ENCODE measurements at regions not wholly inside any gene's neighbourhood (a gene's known extent, or its start where the extent isn't known, plus 50 kb on each side); places are given as distances from the start of the nearest gene placed in this dataset.

- Histone ChIP-seq H3K9me3 (ENCODE audit: control insufficient read depth in 1 of 2, low read length in 2 of 2) (no peaks in the 10 kb centered on the region), H3K4me3 (ENCODE audit: low read depth in 1 of 2, low read length in 2 of 2) (no peak overlapping the region), H3K27ac (ENCODE audit: low read length) (no peak overlapping the region), H3K36me3 (ENCODE audit: control insufficient read depth in 1 of 2, insufficient read depth in 2 of 2, low read length in 2 of 2) (no peaks in the 10 kb centered on the region), H3K27me3 (ENCODE audit: low read depth, low read length) (no peaks in the 10 kb centered on the region), H3K4me1 (ENCODE audit: control insufficient read depth in 1 of 2, insufficient read depth in 2 of 2, low read length in 2 of 2) (no peaks in the 10 kb centered on the region)
Observed at GRCh38 chr1:164905869-164906268, 346.9 kb downstream of the PBX1 start.

GRCh38 chr1:164902491-164902890 is 343.5 kb downstream of the PBX1 start:
- Histone ChIP-seq H3K36me3 (ENCODE audit: control insufficient read depth in 1 of 2, insufficient read depth in 2 of 2, low read length in 2 of 2) (no peaks in the 10 kb centered on the region), H3K4me1 (ENCODE audit: control insufficient read depth in 1 of 2, insufficient read depth in 2 of 2, low read length in 2 of 2) (no peaks in the 10 kb centered on the region), H3K27me3 (ENCODE audit: low read depth, low read length) (no peaks in the 10 kb centered on the region), H3K27ac (ENCODE audit: low read length) (no peak overlapping the region), H3K9me3 (ENCODE audit: control insufficient read depth in 1 of 2, low read length in 2 of 2) (no peaks in the 10 kb centered on the region), H3K4me3 (ENCODE audit: low read depth in 1 of 2, low read length in 2 of 2) (no peak overlapping the region)
